ENCODE measurements at regions not wholly inside any gene's neighbourhood (a gene's known extent, or its start where the extent isn't known, plus 50 kb on each side); places are given as distances from the start of the nearest gene placed in this dataset.

DNA sequence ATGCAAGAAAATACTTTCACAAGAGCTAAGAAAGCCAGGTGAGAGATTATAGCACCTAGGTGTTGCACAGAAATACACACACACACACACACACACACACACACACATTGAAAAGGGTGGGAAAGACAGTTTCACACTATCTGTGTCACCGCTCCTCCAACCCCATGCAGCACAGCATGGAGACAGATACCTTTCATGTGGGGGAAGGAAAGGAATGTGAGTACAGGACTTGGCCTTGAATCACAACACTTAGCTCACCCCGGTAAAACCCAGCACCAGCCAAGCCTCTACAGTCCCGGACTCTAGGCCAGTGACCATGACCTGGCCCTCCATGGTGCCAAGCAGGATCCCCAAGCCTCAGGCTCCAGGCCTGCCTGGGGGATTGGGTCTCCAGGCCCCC, 462.0 kb upstream of the SPRY2 start:
- H3K4me3 ChIP-seq (replicated peaks; ENCODE audit: low read depth, low read length): no peak overlapping the region
- DNase-seq (ENCODE audit: extremely low read depth, low read depth): no peak
- TF ChIP-seq, protein P1, sequence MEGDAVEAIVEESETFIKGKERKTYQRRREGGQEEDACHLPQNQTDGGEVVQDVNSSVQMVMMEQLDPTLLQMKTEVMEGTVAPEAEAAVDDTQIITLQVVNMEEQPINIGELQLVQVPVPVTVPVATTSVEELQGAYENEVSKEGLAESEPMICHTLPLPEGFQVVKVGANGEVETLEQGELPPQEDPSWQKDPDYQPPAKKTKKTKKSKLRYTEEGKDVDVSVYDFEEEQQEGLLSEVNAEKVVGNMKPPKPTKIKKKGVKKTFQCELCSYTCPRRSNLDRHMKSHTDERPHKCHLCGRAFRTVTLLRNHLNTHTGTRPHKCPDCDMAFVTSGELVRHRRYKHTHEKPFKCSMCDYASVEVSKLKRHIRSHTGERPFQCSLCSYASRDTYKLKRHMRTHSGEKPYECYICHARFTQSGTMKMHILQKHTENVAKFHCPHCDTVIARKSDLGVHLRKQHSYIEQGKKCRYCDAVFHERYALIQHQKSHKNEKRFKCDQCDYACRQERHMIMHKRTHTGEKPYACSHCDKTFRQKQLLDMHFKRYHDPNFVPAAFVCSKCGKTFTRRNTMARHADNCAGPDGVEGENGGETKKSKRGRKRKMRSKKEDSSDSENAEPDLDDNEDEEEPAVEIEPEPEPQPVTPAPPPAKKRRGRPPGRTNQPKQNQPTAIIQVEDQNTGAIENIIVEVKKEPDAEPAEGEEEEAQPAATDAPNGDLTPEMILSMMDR (IDR thresholded peaks at IDR 0.05; ENCODE audit: low read depth, low read length, missing control alignments): no peak

DNA sequence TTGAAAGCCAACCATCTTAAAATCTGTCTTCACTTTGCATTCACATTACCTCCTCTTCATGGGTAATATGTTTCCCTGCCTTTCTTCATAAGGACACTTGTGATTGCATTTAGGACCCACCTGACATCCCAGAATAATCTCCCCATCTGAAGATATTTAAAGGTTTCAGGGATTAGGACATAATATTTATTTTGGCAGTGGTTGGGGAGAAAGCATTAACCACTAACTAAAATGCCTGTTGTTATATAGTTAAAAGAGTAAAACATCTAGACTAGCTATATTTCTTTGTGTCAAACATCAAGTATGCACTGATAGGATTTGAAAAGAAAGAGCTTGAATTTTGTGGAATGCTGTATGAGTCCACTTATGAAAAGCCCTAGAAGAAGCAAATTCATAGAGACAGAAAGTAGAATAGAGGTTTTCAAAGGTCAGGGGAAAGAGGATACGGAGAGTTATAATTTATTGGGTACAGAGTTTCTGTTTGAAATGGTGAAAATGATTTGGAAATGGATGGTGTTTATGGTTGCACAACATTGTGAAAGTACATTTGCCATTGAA, 457.7 kb upstream of the SPRY2 start:
- no peak overlapping the region for H3K4me3 ChIP-seq (replicated peaks; ENCODE audit: low read depth, low read length)
- TF ChIP-seq, protein P1 (IDR thresholded peaks at IDR 0.05; ENCODE audit: low read depth, low read length, missing control alignments): no peak
- no peak for DNase-seq (ENCODE audit: extremely low read depth, low read depth)

DNA sequence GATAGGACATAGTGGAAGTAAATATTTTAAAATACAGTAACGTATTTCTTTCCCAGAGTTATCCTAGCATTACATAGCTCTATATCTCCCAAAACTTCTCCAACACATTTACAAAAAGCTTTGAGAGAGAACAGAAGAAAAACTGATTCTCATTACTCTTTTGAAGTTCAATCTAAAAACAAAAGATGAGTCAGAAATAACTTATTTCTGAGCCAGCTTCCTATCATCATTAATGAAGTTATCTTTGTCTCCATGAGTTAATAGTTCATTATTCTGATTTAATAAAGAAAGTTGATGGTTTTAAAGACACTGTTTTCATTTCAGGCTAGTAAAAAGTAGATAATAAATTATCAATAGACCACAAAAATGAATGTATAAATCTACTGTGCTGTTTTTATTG, 446.7 kb upstream of the SPRY2 start:
- TF ChIP-seq, protein P1 (IDR thresholded peaks at IDR 0.05; ENCODE audit: low read depth, low read length, missing control alignments): no peak
- H3K4me3 ChIP-seq (replicated peaks; ENCODE audit: low read depth, low read length): no peak overlapping the region
- no peak for DNase-seq (ENCODE audit: extremely low read depth, low read depth)

DNA sequence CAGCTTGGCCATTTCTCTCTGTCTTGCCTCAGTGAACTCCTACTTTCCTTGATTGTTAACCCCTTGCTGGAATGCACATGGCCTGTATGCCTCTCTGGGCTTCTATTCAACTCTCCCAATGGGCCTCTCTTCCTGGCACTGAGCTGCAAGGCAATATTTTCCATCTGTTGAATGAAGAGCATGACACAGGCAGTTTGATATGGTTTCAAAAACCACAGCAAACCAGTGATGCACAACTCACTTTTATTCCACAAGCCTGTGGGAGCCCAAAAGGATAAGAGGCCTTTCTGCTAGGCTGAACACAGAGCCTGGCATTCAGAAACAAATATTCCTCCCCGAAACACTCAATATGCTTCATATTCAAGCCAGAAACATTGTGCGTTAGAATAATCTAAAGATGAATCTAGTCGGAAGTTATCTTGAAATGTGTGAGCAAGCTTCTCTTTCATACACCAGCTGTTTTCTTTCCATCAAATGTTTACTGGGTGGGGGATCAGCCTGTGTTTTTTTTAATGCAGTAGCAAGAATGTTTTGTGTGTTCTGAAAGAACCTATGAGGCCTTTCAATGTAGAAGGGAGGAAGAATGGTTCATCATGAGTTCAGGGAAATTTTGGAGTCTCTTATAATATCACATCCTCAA, 443.1 kb upstream of the SPRY2 start:
- no peak for DNase-seq (ENCODE audit: extremely low read depth, low read depth)
- no peak overlapping the region for H3K4me3 ChIP-seq (replicated peaks; ENCODE audit: low read depth, low read length)
- TF ChIP-seq, protein P1 (IDR thresholded peaks at IDR 0.05; ENCODE audit: low read depth, low read length, missing control alignments): no peak

DNA sequence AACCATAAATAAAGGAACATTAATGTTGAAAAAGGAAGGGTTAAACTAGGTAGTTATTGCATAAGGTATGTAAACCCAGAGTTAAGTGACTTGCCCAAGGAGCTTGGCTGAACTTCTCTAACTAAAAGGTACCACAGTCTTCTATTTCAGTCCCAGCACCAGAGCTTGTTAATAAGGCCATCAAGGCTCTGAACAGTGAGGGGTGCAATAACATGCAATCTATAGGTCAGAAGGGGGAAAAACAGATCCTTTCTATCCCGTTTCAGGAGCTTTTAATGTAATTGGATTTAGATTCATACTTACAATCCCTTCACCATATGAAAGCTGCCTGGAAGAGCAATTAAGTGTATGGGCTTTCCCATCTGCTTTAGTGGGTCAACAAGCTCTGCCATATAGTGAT, 441.5 kb upstream of the SPRY2 start:
- no peak for DNase-seq (ENCODE audit: extremely low read depth, low read depth)
- no peak overlapping the region for H3K4me3 ChIP-seq (replicated peaks; ENCODE audit: low read depth, low read length)

DNA sequence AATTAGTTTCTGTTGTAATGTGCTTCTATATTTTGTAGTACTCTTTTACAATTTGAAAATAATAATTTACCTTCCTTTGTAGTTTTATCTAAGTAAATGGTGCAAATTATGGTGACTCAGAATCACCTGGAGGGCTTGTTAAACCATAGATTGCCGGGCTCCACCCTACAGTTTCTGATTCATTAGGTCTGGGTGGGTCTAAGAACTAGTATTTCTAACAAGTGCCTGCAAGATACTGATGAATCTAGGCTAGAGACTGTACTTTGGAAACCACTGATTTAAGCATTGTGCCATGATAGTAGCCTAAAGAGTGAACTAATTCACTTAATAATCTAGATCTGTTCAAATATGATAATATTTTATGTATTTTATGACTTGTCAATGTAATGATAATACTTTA, 437.4 kb upstream of the SPRY2 start:
- no peak overlapping the region for H3K4me3 ChIP-seq (replicated peaks; ENCODE audit: low read depth, low read length)
- TF ChIP-seq, protein P1 (IDR thresholded peaks at IDR 0.05; ENCODE audit: low read depth, low read length, missing control alignments): no peak
- DNase-seq (ENCODE audit: extremely low read depth, low read depth): no peak

More for the DNA sequence above, 441.5 kb upstream of the SPRY2 start:
- TF ChIP-seq, protein P1 (IDR thresholded peaks at IDR 0.05; ENCODE audit: low read depth, low read length, missing control alignments): no peak

DNA sequence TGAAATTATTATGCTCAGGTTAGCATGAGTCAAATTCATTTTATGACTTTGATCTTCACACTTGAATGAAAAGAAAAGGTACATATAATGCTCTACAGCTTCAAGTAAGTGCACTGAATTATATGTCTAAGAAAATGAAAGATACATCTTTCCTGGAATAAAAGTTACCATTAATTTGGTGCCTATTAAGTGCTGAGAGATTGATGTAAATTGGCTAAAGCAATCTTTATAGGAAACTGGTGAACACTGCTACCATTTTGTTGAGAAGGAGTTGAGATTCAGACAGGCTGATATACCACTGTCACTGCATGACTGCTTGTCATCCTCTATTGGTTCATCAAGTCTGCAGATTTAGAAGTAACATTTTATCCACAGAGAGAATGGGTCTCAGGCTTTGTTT, 416.8 kb upstream of the SPRY2 start:
- no peak overlapping the region for H3K4me3 ChIP-seq (replicated peaks; ENCODE audit: low read depth, low read length)
- DNase-seq (ENCODE audit: extremely low read depth, low read depth): no peak
- TF ChIP-seq, protein P1 (IDR thresholded peaks at IDR 0.05; ENCODE audit: low read depth, low read length, missing control alignments): no peak
